Smooth muscle cell (in vitro differentiated cells): ENCODE measurements at regions not wholly inside any gene's neighbourhood (a gene's known extent, or its start where the extent isn't known, plus 50 kb on each side); places are given as distances from the start of the nearest gene placed in this dataset.

Experiments
- DNase-seq: peaks from one replicate; lab custom pipeline; 2025; ENCODE audit not compliant: unreplicated experiment; lab: John Stamatoyannopoulos, UW
- H2AFZ ChIP-seq: fragments of 200-600 bp; sonication (generic); 2 replicates; pipeline ENCODE4 v1.6.0; 2016; ENCODE audit warnings: antibody characterized with exemption, low read depth, mild to moderate bottlenecking
- H3F3A ChIP-seq: fragments of 200-600 bp; sonication (generic); 2 replicates; pipeline ENCODE4 v1.6.0; 2017; ENCODE audit warnings: antibody characterized with exemption, low read depth
- H3K27ac ChIP-seq: fragments of 200-600 bp; sonication (generic); 2 replicates; pipeline ENCODE4 v1.5.1; 2016; ENCODE audit warnings: low read depth, mild to moderate bottlenecking
- H3K27me3 ChIP-seq: fragments of 200-600 bp; sonication (generic); 2 replicates; pipeline ENCODE4 v1.6.1; 2016; ENCODE audit warnings: low read depth, mild to moderate bottlenecking
- H3K36me3 ChIP-seq: fragments of 200-600 bp; sonication (generic); 2 replicates; pipeline ENCODE4 v1.5.1; 2016; ENCODE audit warnings: low read depth
- H3K4me1 ChIP-seq: fragments of 200-600 bp; sonication (generic); 2 replicates; pipeline ENCODE4 v1.5.1; 2016; ENCODE audit warnings: low read depth
- H3K4me2 ChIP-seq: fragments of 200-600 bp; sonication (generic); 2 replicates; pipeline ENCODE4 v1.6.0; 2016; ENCODE audit warnings: mild to moderate bottlenecking
- H3K4me3 ChIP-seq: fragments of 200-600 bp; sonication (generic); 2 replicates; pipeline ENCODE4 v1.5.1; 2016; ENCODE audit warnings: mild to moderate bottlenecking
- H3K79me2 ChIP-seq: fragments of 200-600 bp; sonication (generic); 2 replicates; pipeline ENCODE4 v1.6.0; 2016; ENCODE audit warnings: low read depth, mild to moderate bottlenecking
- H3K9ac ChIP-seq: fragments of 200-600 bp; sonication (generic); 2 replicates; pipeline ENCODE4 v1.6.0; 2016; ENCODE audit warnings: low read depth
- H3K9me3 ChIP-seq: fragments of 200-600 bp; sonication (generic); replicated peaks from 2 replicates; pipeline ENCODE4 v1.5.1; 2016; ENCODE audit warnings: low read depth
- H4K20me1 ChIP-seq: fragments of 200-600 bp; sonication (generic); 2 replicates; pipeline ENCODE4 v1.6.0; 2016; ENCODE audit warnings: low read depth
- WGBS: methylation state at CpG from one replicate; pipeline ENCODE4 v1.1.7; 2016; ENCODE audit warnings: low lambda C conversion rate; 5-methylcytosine and 5-hydroxymethylcytosine counted together
- TF ChIP-seq, protein P1 (sequence below): fragments of 200-600 bp; sonication (generic); IDR thresholded peaks from 2 replicates; pipeline ENCODE4 v1.5.1; 2017; ENCODE audit warnings: borderline replicate concordance, mild to moderate bottlenecking, antibody characterized with exemption; ENCODE audit not compliant: insufficient read depth, poor library complexity, severe bottlenecking

DNA sequence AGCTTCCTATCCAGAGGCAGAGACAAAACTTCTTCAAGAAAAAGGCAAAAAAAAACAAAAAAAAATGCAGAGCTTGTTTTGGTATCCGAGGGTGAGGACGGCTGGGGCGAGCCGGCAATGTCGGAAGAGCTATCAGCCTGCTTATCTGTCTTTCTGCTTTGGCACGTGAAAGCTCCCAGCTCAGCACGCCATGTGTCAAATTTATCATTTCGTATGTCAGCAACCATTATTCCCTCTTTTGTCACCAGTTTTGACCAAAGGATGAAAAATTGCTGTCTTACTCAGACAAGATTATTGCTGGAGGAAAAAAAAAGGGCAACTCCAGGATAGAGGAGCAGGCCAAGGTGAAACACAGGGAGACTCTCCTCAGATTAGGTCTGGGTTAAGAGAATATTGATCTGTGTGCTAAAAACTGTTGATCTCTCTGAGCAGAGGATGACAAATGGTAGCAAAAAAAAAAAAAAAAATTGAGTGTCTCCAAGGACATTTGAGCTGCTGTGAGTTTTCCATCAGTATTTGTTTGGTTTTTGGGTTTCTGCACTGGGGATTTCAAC lies 532.0 kb upstream of the POU3F3 start:
- Histone ChIP-seq H3K36me3 (no peaks in the 10 kb centered on the region), H4K20me1 (no peaks in the 10 kb centered on the region), H3K4me1 (no peaks in the 10 kb centered on the region), H3K79me2 (no peaks in the 10 kb centered on the region), H3F3A (no peaks in the 10 kb centered on the region), H3K27me3 (peaks cover 42% of the 10 kb centered on the region), H3K4me2 (peak overlapping the region; percentile 47), H3K9me3 (no peaks in the 10 kb centered on the region), H3K27ac (no peak overlapping the region), H3K4me3 (no peak overlapping the region), H3K9ac (no peak overlapping the region), H2AFZ (no peak overlapping the region)
- WGBS = 31% methylated on average over 8 of the region's 8 CpGs
- no peak for DNase-seq
- TF ChIP-seq, protein P1, sequence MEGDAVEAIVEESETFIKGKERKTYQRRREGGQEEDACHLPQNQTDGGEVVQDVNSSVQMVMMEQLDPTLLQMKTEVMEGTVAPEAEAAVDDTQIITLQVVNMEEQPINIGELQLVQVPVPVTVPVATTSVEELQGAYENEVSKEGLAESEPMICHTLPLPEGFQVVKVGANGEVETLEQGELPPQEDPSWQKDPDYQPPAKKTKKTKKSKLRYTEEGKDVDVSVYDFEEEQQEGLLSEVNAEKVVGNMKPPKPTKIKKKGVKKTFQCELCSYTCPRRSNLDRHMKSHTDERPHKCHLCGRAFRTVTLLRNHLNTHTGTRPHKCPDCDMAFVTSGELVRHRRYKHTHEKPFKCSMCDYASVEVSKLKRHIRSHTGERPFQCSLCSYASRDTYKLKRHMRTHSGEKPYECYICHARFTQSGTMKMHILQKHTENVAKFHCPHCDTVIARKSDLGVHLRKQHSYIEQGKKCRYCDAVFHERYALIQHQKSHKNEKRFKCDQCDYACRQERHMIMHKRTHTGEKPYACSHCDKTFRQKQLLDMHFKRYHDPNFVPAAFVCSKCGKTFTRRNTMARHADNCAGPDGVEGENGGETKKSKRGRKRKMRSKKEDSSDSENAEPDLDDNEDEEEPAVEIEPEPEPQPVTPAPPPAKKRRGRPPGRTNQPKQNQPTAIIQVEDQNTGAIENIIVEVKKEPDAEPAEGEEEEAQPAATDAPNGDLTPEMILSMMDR = no peak

DNA sequence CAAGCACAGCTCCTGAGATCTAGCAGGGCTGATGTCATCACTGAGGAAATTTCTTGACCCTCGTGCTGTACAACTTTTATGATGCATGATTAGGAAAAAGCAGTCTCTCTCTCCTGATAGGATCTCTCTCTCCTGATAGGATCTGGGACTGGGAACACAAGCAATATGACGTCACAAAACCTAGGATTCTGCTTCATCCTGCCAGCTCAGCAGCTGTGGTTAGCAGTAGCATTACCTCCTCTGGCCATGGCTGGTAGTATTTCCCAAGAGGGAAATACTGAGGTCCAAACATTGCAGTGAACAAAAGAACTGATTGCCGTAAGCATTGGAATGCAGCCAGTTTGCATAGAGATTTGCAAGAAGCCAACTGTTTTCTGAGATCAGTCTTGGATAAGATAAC lies 521.2 kb upstream of the POU3F3 start:
- 8% methylated on average over 3 of the region's 3 CpGs for WGBS
- Histone ChIP-seq H3K36me3 (no peaks in the 10 kb centered on the region), H3K27ac (peak overlapping the region; percentile 27), H3K9me3 (no peaks in the 10 kb centered on the region), H3K4me2 (peak overlapping the region; percentile 31), H3K9ac (no peak overlapping the region), H3K27me3 (no peaks in the 10 kb centered on the region), H3K4me1 (peaks cover 6% of the 10 kb centered on the region), H4K20me1 (no peaks in the 10 kb centered on the region), H2AFZ (peak overlapping the region; percentile 25), H3K79me2 (no peaks in the 10 kb centered on the region), H3K4me3 (no peak overlapping the region), H3F3A (no peaks in the 10 kb centered on the region)
- TF ChIP-seq, protein P1 = no peak
- no peak for DNase-seq

DNA sequence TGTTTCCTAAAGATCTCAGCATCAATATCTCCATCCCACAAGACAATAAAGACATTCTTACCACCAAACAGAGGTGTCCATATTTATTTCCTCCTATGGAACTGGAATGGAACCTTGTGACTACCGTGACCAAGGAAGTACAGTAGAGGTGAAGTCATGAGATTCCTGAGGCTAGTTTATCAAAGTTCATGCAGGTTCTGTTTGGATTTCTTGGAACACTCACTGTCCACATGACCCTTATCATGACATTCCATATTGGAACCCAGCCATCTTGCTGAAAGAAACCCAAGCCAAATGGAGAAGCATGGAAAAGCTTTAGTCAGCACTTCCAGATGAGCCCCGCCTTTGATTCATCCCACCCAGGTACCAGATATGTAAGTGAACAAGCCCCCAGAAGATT lies 516.0 kb upstream of the POU3F3 start:
- no peaks in the 10 kb centered on the region for H3K27me3 ChIP-seq
- no peaks in the 10 kb centered on the region for H3F3A ChIP-seq
- H3K9ac ChIP-seq = no peak overlapping the region
- H3K4me1 ChIP-seq = peaks cover 5% of the 10 kb centered on the region
- no peaks in the 10 kb centered on the region for H3K79me2 ChIP-seq
- no peak overlapping the region for H3K4me3 ChIP-seq
- H3K9me3 ChIP-seq = no peaks in the 10 kb centered on the region
- no peak for DNase-seq
- no peak overlapping the region for H3K27ac ChIP-seq
- 69% methylated on average over 2 of the region's 2 CpGs for WGBS
- no peak overlapping the region for H3K4me2 ChIP-seq
- H4K20me1 ChIP-seq = no peaks in the 10 kb centered on the region
- H2AFZ ChIP-seq = no peak overlapping the region
- TF ChIP-seq, protein P1 = no peak
- no peaks in the 10 kb centered on the region for H3K36me3 ChIP-seq

DNA sequence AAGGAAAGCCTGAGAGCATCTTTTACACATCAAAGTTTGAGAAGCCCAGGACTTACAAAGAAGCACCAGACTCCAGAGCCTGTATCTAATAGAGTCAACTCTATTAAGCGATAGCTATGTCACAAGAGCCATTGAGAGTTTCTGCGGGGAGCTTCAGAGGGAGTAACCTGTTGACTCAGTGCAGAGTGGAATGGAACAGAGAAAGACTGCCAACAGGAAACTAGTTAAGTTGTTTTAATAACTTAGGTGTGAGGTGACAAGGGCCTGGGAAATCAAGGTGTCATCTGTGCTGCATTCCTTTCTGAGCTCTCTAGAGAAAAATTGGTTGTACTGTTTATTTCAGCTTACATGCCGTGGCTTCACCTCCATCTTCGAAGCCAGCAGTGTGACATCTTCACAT lies 513.8 kb upstream of the POU3F3 start:
- Histone ChIP-seq H3K36me3 (no peaks in the 10 kb centered on the region), H3F3A (no peaks in the 10 kb centered on the region), H4K20me1 (no peaks in the 10 kb centered on the region), H3K27ac (no peak overlapping the region), H3K27me3 (no peaks in the 10 kb centered on the region), H2AFZ (no peak overlapping the region), H3K4me1 (no peaks in the 10 kb centered on the region), H3K9ac (no peak overlapping the region), H3K4me2 (no peak overlapping the region), H3K4me3 (no peak overlapping the region), H3K9me3 (no peaks in the 10 kb centered on the region), H3K79me2 (no peaks in the 10 kb centered on the region)
- WGBS = 91% methylated on average over 4 of the region's 4 CpGs
- DNase-seq = no peak
- TF ChIP-seq, protein P1 = no peak
